SK-N-SH treated with all-trans-retinoic acid at 6 μM for 48 hours (cell line): ENCODE measurements at regions not wholly inside any gene's neighbourhood (a gene's known extent, or its start where the extent isn't known, plus 50 kb on each side); places are given as distances from the start of the nearest gene placed in this dataset.

Source experiments
- CSRNP3 ChIP-seq: fragments of 250-450 bp; sonication (Bioruptor Pico); IDR thresholded peaks from 2 replicates; pipeline ENCODE4 v1.5.1; 2021; ENCODE audit warnings: mild to moderate bottlenecking, moderate library complexity
- POU6F1 ChIP-seq: fragments of 250-450 bp; sonication (Bioruptor Pico); IDR thresholded peaks from 2 replicates; pipeline ENCODE4 v1.8.0; 2021; ENCODE audit warnings: low read depth, mild to moderate bottlenecking, moderate library complexity, borderline replicate concordance
- ZC3H10 ChIP-seq: fragments of 250-450 bp; sonication (Bioruptor Pico); IDR thresholded peaks from 2 replicates; pipeline ENCODE4 v1.5.1; 2021; ENCODE audit warnings: mild to moderate bottlenecking, moderate library complexity
- ZFP3 ChIP-seq: fragments of 250-450 bp; sonication (Bioruptor Pico); IDR thresholded peaks from 2 replicates; pipeline ENCODE4 v1.5.0; 2020; ENCODE audit warnings: mild to moderate bottlenecking, moderate library complexity
- ZFP30 ChIP-seq: fragments of 450-650 bp; formaldehyde crosslinking; IDR thresholded peaks from 2 replicates; pipeline ENCODE4 v1.5.0; 2022; ENCODE audit warnings: mild to moderate bottlenecking, moderate library complexity

- TF ChIP-seq POU6F1 (CRISPR knock-in tag) (no peak), ZC3H10 (CRISPR knock-in tag) (no peak), CSRNP3 (CRISPR knock-in tag) (no peak), ZFP30 (CRISPR knock-in tag) (no peak), ZFP3 (no peak)
Measured at GRCh38 chr2:102943251-102943650, 181.4 kb downstream of the TMEM182 start.
